GM12892 (cell line): ENCODE measurements at regions not wholly inside any gene's neighbourhood (a gene's known extent, or its start where the extent isn't known, plus 50 kb on each side); places are given as distances from the start of the nearest gene placed in this dataset.

Experiments
- DNase-seq: peaks from one replicate; pipeline ENCODE4 v3.0.0; 2011; ENCODE audit not compliant: insufficient read length
- FAIRE-seq: peaks from 2 replicates; lab custom pipeline; 2011; peaks lifted over from hg19 to GRCh38; lab: Jason Lieb, UNC
- POLR2A ChIP-seq: IDR thresholded peaks from 2 replicates; pipeline ENCODE4 v1.6.1; 2011; ENCODE audit warnings: low read depth, low read length, control low read depth
- POLR2AphosphoS5 ChIP-seq: IDR thresholded peaks from 2 replicates; pipeline ENCODE4 v1.6.1; 2011; ENCODE audit warnings: low read depth, low read length, control low read depth
- TAF1 ChIP-seq: IDR thresholded peaks from 2 replicates; pipeline ENCODE4 v1.6.1; 2011; ENCODE audit warnings: low read depth, mild to moderate bottlenecking, control low read depth, low read length, borderline replicate concordance

DNA sequence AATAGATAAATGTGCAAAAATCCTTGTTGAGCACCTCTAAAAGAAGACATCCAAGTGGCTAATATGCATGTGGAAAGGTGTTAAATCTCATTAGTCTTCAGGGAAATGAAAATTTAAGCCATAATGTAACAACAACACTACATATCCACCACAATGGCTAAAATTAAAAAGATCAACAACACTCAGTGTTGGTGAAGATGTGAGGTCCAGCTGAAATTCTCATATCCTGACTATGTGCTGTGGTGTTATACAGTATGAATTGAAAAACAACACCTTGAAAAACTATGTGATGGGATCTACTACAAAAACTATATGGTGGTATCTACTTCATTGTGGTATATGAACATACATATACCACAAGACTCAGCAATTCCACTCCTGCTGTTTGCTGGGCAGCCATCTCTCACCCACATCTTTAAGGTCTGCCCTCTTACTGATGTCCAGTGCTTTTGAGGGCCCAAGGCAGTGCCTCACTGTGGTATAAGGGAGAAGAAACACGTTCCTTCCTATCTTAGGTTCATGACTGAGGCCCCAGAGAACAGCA, 146.4 kb downstream of the CD83 start:
- FAIRE-seq (no peak), DNase-seq (no peak)
- TF ChIP-seq POLR2AphosphoS5 (no peak), POLR2A (no peak), TAF1 (no peak)

DNA sequence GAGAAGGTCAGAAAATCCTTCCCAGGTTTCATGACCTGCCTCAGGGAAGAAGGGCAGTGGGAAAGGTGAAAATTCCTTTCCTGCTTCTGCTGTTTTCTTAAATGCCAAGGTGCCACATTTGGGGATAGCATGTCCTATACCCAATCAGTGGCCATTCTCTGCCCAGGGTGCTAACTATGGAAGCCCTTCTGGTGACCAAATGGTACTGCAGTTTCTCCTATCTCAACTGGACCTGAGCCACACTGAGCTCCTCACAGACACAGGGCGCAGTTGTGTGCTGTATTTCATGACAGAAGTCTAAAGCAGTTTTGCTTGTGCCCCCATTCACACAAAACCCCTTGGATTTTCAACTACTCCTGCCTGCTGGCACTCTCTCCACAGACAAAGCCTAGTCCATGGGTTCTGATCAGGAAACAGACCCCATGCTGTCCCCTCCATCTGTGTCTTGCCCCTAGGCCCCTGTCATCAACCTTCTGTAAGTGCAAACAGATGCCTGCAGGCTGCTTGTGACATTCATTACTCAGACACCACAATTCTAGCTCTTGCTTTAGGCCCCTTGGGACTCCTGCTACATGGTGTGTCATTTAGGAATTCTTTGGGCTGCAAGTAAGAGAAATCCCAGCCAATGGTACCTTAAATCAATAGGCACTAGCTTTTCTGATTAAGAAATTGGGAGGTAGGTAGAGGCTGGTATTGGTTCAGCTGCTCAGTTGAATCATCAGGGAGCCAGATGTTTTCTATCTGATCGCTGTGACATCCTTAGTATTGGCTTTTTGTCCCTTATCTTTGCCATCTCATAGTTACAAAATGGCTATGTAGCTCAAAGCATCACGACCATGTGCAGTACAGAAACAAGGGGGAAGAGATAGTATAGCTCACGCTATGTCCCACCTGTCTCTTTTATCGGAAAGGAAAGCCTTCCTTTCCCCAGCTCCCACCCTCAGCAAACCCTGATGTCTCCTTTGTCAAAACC, 147.8 kb downstream of the CD83 start:
- FAIRE-seq = no peak
- DNase-seq = no peak
- TF ChIP-seq POLR2A (no peak), TAF1 (no peak), POLR2AphosphoS5 (no peak)

DNA sequence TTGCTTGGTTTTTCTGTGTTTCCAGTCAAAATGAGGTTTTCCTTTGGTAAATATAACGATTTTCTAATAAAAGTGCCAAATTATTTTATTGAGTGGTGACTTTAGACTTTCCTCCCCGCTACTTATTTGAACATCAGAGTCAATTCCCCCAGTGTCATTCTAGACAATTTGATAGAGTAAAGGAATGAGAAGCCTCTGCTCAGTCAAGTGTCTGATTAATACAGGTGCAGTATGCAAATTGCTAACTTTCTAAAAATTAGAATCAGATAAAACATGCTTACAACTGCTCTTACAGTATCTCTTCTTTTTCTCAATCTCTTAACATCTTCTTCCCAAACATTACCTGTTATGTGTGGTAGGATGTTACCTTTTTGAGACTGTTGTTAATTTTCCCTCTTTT, 148.7 kb downstream of the CD83 start:
- FAIRE-seq (no peak), DNase-seq (no peak)
- TF ChIP-seq POLR2A = no peak
- TF ChIP-seq POLR2AphosphoS5 = no peak
- TF ChIP-seq TAF1 = no peak

DNA sequence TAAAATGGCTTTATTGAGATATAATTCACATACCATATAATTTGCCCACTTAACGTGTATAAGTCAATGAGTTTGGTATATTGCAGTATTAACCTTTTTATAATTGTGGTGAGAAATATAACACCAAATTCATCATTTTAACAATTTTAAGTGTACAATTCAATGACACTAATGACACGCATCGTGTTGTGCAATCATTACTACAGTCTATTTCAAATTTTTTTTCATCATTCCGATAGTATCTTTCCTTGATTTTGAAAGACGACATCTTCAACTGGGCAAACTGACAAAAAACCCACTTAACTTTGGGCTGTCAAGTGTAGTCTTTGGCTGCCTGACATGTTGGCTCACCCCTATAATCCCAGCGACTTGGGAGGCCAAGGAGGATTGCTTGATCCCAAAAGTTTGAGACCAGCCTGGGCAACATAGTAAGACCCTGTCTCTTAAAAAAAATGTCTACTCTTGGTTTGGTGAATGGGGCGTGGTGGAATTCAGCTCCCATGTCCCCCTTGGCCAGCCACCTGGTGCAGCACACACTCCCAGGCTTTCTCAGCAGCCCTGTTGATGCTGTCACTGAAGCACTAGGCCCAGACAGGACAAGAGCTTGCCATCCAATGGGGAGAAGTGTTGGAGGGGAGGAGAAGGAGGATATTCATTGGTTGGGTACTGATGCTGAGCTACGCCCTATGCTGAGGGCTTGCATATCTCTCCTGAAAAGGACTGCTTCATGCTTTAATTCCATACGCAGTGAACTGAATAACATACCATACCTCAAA, 150.5 kb downstream of the CD83 start:
- no peak for DNase-seq
- FAIRE-seq = no peak
- TF ChIP-seq TAF1 (no peak), POLR2A (no peak), POLR2AphosphoS5 (no peak)

DNA sequence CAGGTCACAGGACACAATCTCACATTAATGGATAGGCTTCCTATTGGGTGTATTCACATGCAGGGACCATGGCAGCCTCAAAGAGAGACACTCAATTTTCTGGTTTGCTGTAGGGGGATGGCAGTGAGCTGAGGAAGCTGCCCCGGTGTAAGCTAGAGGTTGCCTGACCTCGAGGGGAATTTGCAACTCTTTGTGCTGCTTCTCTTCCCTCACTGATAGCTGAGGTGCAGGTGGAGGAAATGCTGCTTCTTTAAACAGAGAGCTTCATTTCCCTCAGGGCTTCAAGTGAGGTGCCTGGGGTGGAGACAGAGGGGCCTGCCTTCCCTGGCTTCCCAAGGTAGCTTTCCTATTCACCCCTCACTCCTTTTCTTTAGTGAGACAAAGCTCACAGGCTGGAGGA, 151.9 kb downstream of the CD83 start:
- DNase-seq = no peak
- FAIRE-seq = no peak
- no peak for TF ChIP-seq TAF1
- no peak for TF ChIP-seq POLR2AphosphoS5
- TF ChIP-seq POLR2A = no peak

DNA sequence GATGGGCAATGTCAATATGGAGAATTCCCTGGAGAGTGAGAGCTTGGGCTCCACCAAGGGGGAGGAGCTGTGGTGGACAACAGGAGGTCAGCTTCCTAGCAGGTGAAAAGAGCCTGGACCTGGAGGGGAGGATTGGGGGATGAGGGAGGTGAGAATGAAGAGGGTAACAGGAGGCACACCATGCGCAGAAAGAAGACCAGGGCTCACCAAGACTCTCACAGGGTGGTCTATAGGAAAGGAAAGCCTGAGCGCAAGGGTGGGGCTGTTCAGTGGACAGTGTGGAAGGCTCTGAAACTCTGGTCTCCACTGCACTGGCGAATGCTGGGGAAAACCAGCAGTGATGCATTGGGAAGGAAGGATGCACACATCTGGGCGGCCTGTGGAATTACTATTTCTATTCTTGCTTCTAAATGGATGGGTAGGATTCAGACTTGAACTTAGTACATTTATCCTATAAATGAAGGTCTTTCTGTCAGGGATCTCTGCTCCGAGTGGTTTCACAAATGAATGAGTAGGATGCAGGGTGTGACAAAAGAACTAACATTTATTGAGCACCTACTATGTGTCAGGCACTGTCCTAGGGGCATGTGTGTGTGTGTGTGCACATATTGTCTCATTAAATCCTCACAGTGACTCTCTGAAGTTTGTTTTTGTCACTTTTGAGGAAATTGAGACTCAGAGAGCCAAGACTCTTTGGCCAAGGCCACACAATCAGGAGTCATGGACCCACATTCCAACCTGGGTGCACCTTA, 152.7 kb downstream of the CD83 start:
- FAIRE-seq (no peak), DNase-seq (no peak)
- no peak for TF ChIP-seq TAF1
- TF ChIP-seq POLR2AphosphoS5 = no peak
- no peak for TF ChIP-seq POLR2A

DNA sequence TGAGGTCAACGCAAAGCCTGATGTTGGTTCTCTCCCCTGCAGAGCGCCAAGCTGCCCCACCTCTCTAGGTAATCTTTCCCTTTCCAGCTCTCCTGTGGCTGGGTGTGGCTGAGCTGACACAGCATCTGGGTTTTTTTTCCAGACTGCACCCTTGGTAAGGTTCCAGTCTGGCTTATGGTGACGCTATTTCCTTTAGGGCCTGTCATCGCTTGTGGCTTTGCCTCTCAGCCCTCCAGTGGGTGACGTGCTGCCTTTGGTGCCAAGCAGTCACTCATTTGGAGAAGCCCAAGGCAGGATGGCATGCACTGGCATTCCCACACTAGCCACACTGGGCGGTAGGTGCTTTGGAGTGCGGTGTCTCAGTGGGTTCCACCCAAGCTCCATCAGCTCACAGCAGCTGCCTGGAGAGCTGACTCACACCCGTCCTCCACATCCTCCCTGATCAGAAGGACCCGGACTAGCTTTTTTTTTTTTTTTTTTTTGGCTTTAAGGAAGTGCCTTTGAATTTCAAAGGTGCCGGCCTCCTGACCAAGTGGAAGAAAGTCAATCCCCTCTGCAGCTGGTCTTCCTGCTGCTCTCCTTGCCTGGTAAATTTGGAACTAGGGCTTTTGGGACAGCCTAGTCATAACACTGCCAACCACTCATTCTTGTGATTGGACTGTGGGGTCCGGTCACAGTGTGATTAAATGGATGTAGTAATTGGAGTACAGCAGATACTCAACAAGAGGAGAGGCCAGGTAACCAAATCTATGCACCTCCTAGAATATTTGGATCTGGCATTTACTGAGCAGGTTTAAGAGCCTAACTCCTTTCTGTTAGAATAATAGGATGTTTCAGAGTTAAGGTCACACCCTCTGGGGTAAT, 153.6 kb downstream of the CD83 start:
- DNase-seq = no peak
- no peak for TF ChIP-seq POLR2AphosphoS5
- no peak for TF ChIP-seq POLR2A
- no peak for TF ChIP-seq TAF1
- FAIRE-seq = no peak

DNA sequence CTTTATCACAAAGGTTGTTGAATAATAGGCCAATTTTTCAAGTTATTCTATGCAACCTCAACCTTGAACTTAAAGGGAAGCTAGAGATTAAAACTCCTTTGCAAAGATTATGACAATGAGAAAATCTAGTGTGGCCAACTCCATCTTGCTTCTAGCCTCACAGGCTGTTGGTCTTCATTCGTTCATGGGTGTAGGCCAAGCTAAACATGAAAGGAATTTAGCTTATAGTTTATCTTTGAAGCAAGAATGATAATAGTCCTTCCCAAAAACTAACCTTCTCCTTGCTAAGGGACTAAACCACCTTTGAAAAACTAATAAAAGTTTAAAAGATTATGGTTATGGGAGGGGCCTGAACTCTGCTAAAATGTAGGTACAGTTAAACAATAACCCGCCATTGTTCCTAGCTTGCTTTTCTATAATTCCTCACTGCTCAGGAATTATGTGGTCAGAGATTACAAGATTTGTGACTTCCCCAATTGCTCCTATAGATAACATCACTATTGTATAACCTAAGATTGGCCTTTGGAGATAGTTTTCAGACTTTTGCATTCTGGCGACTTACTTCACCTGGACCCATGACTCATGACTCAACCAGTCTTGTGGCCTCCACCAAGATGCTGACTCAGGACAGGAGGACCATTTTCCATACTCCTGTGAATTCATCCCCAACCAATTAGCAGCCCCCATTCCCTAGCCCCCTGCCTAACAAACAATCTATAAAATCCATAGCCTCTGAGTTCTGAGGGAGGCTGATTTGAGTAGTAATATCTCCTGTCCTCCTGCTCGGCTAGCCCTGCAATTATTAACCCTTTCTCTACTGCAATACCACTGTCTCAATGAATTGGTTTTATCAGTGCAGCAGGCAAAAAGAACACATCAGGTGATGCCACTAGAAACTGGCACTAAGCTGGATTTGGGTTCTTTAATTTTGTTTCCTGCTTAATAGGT, 154.5 kb downstream of the CD83 start:
- FAIRE-seq (no peak), DNase-seq (no peak)
- no peak for TF ChIP-seq POLR2AphosphoS5

DNA sequence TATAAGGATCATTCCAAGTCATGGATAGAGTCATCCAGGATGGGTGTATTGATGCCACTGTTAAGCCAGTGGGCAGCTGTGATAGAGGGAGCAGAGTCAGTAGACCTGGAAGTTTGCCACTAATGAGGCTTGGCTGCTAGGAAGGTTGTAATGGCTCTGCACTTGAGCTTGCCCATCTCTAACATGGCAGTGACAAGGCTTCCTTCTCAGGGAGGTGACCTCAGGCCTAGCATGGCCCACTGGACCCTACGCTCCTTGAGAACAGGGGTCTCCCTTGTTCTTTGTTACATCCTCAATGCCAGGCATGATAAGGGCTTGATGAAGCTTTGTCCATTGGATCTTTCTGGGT, 155.1 kb downstream of the CD83 start:
- TF ChIP-seq TAF1 (no peak), POLR2AphosphoS5 (no peak), POLR2A (no peak)
- FAIRE-seq (no peak), DNase-seq (no peak)

DNA sequence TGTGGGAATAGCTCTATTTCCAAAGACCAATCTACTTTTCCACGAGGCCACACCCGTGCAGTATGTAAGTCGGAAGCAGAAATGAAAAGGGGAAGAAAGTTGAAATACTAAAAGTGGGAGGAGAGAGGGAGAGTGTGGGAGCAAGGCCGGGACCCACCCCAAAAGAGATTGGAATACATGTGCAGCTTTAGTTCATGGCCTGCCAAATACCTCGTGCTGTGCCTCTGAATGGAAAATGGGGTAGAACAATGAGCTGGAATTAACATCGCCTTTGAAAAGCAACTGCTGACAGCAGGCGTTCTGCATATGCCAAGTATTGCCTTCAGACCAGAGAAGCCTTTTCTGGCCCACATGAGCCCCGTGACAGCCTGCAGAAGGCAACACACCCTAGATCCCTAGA, 155.6 kb downstream of the CD83 start:
- TF ChIP-seq POLR2AphosphoS5 (no peak), TAF1 (no peak), POLR2A (no peak)
- no peak for FAIRE-seq
- DNase-seq = no peak
